PC-3 (cell line): ENCODE measurements at regions not wholly inside any gene's neighbourhood (a gene's known extent, or its start where the extent isn't known, plus 50 kb on each side); places are given as distances from the start of the nearest gene placed in this dataset.

ENCODE experiments used
- EZH2 ChIP-seq: fragments of 300-600 bp; sonication (generic); IDR thresholded peaks from one replicate; pipeline ENCODE4 v1.6.1; 2017; ENCODE audit warnings: antibody characterized with exemption, mild to moderate bottlenecking, low read length; ENCODE audit not compliant: unreplicated experiment
- TF ChIP-seq, protein P1 (sequence below): fragments of 300-600 bp; sonication (generic); conservative IDR thresholded peaks from 2 replicates; pipeline ENCODE4 v1.5.1; 2017; ENCODE audit warnings: antibody characterized with exemption, low read depth, mild to moderate bottlenecking, low read length

DNA sequence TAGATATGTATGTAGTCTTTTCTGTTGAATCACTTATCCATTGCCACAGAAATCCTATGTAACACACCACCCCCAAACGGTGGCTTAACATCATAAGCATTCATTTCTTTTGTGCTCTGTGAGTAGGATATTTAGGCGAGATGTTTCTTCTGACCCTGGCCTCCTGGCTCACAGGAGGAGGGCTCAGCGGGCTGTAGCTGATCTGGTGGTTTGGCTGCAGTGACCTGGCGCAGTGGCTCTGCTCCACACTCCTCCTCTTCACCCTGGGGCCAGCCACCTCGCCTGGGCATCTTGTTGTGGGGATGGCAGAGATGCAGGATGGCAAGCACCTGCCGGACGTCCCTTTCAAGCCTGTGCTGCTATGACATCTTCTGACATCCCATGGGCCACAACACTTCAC lies 147.1 kb upstream of the IRS2 start:
- TF ChIP-seq, protein P1, sequence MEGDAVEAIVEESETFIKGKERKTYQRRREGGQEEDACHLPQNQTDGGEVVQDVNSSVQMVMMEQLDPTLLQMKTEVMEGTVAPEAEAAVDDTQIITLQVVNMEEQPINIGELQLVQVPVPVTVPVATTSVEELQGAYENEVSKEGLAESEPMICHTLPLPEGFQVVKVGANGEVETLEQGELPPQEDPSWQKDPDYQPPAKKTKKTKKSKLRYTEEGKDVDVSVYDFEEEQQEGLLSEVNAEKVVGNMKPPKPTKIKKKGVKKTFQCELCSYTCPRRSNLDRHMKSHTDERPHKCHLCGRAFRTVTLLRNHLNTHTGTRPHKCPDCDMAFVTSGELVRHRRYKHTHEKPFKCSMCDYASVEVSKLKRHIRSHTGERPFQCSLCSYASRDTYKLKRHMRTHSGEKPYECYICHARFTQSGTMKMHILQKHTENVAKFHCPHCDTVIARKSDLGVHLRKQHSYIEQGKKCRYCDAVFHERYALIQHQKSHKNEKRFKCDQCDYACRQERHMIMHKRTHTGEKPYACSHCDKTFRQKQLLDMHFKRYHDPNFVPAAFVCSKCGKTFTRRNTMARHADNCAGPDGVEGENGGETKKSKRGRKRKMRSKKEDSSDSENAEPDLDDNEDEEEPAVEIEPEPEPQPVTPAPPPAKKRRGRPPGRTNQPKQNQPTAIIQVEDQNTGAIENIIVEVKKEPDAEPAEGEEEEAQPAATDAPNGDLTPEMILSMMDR: no peak
- no peak for TF ChIP-seq EZH2
